GM12891 (cell line): ENCODE measurements at regions not wholly inside any gene's neighbourhood (a gene's known extent, or its start where the extent isn't known, plus 50 kb on each side); places are given as distances from the start of the nearest gene placed in this dataset.

Experiments
- PAX5 ChIP-seq: IDR thresholded peaks from 2 replicates; pipeline ENCODE4 v1.6.1; 2011; ENCODE audit warnings: low read length, moderate library complexity, mild to moderate bottlenecking; ENCODE audit not compliant: insufficient read depth, severe bottlenecking
- POLR2A ChIP-seq: IDR thresholded peaks from 2 replicates; pipeline ENCODE4 v1.6.1; 2011; ENCODE audit warnings: low read depth, low read length, control low read depth
- POLR2AphosphoS5 ChIP-seq: IDR thresholded peaks from 2 replicates; pipeline ENCODE4 v1.6.1; 2011; ENCODE audit warnings: low read depth, low read length, control low read depth
- TAF1 ChIP-seq: IDR thresholded peaks from 2 replicates; pipeline ENCODE4 v1.6.1; 2011; ENCODE audit warnings: low read depth, low read length, control low read depth

- TF ChIP-seq POLR2A (no peak), POLR2AphosphoS5 (no peak), TAF1 (no peak), PAX5 (no peak)
These were observed 232.8 kb upstream of the FBXO33 start for GRCh38 chr14:39665075-39665475.
